Stimulated activated CD4-positive, alpha-beta T cell treated with anti-CD3 and anti-CD28 coated beads, TNF-alpha, amount 100 ng/mL, for 1 hour (primary cell): ENCODE measurements at regions not wholly inside any gene's neighbourhood (a gene's known extent, or its start where the extent isn't known, plus 50 kb on each side); places are given as distances from the start of the nearest gene placed in this dataset.

Experiments
- DNase-seq, 3 donors: peaks; one replicate each; pipeline ENCODE4 v3.0.0-alpha.2; 2020; ENCODE audit warnings: low read depth in 3 of 3, low spot score in 1 of 3

DNA sequence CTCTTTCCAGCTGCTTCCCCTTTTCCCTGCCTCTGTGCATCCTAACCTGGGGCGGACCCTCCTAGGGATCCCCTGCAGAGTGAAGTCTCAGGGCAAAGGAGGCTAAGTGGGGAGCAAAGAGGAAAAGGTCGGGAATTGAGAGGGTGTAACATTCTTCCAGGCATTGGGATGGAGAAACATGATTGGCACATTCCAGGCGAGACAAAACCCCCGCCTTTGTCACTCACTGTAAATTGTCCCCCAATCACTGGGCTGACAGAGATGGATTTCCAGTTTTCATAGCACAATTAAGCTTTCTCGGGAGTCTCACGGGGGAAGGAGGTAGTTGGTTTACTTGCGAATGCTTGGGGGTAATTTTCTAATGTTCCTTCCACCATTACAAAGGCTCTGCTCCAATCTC is 74.9 kb downstream of the MIAT start:
- DNase-seq: no peak

DNA sequence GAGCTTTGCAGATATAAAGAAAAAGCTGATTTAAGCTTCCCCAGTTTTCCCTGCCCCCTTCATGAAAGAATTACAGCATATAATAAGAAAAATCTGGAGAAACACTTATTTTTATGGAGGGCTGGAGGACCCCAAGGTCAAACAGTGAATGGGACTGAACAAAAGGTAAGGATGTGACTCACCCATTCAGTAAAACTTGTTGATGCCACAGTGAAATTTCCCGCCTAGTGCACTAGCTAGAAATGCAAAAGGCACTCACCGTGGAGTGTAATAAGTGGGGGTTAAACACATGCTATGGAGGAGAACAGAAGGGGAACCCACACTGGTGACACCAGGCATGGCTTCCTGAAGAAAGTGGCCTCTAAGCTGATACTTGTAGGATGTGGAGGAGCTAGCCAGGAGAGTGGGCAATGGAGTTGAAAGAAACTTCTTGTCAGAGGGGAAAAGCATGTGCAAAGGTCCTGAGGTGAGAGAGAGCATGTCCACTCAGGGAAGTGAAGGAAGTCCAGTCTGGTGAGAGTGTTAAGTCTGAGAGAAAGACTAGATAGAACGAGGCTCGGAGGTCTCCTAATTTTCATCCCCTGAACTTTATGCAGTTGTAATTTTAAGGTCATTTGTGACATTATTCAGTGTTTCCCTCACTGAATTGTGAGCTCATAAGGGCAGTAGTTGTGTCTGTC is 77.1 kb downstream of the MIAT start:
- DNase-seq: no peak

DNA sequence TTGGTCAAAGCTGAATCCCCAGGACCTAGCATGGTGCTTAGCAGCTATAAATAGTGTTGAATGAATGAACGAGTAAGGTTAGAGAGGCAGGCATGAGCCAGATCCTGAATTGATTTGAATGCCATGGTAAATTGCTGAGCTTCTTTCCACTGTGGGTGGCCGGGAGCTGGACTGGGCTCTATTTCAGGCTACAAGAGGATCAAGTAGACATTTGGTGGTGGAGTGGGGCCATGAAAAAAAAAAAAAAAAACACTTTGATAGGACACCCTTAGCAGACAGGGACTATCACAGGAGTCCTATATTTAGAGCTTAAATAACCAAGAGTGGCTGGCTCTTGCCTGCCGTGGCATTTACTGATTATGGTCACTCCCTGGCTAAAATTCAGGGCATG is 77.6 kb downstream of the MIAT start:
- DNase-seq: no peak

DNA sequence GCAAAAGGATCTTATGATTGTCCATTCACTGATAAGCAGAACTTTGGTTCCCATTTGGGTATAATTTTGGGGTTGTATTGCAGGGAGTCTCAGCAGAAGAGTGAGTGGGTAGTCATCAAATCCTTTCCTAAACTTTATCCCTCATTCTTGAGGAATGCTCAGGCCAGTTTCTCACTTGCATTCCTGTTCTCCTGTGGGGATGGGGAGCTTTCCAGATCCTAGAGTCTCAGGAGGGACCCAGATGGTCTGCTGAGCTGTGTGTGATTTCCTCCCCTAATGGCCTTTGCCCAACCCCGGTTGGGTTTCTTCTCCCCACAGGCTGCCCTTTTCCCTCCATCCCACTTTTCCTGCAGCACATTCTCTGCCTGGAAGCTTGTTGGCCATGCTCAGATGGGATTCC is 79.9 kb downstream of the MIAT start:
- no peak for DNase-seq

DNA sequence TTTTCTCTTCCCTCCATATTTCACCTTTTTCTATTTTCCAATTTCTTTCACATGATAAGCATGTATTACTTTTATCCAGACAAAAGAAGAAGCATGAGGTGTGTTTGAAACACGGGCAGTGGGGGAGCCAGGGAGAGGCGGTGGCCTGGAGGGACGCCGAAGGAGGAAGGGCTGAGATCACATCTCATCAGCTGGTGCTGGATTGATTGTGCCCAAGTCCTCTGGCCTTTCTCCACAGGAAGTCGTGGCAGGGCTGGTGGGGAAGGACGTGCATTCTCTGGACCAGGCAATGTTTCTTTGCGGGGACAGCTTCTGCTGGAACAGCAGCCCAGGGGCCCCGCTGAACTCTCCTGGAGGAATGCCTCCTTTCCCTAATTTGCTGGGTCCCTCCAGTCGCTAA is 82.9 kb downstream of the MIAT start:
- DNase-seq: no peak

DNA sequence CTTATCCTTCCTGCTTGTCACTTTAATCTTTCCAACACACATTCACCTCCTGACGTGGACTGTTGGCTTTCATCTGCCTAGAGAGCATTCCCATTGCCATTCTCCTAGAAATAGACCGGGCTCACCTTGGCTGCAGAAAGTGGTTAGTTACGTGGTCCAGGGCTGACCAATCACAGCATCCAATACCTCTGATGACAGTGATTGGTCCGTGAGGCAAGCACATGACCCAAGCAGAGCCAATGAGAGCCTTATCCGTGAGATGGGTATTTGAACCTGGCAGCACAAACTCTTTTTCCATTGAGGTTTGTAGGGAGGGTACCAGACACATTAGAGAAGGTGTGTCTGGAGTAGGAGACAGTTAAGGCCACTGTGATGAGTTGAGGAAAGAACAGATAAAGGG is 85.8 kb downstream of the MIAT start:
- no peak for DNase-seq

DNA sequence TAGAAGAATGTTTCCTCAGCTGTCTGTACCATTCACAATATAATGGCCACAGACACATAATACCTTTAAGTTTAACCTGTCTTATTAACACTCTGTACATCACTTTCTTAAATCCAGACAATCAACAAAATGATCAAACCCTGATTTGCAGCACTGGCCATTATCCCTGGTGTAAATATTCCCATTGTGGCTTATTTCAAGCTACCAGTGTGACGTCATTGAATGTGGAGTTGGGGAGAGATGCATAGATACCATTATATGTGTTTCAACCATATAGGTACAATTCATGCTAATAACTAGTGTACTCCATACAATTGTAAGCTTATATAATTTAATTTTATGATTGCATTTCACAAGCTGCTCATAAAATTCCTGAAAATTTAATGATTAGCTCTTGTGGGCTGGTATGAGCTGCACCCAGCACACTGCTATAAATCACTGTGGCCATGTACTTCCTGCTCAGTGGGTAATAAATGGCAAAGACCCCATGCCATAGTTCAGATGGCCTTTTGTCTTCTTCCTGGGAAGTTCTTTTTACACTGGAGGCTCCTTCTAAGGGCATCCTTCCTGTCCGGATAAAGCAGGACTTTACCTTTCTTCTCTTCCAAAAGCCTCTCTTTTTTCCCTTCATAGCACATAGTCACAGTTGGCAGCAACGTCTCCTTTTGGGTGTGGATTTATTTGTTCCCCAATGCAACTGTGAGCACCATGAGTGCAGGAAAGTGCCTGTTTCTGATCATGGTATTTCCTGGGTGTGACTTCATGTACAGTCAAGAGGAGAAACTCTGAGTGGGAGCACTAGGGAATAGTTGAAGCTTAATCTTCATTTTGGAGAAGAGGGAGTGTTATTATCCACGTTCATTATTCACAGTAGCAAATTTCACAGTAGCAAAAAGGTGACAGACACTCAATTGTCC is 87.8 kb downstream of the MIAT start:
- no peak for DNase-seq

DNA sequence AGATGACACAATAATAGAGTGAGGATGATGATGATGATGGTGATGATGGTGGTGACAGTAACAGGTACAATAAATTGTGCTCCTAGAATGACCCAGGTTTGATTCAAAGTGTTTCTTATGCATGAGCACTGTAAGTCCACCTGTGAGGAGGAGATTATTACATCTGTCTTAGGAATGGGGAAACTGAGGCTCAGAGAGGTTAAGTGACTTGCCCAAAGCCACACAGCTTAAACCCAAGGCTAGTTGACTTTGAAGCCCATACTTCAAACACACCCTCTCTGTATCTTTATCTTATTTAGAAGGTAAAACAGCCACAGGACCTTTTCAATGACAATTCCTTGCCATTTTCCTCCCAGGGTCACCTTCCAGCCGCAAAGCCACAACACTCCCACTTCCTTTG is 88.9 kb downstream of the MIAT start:
- DNase-seq: no peak

DNA sequence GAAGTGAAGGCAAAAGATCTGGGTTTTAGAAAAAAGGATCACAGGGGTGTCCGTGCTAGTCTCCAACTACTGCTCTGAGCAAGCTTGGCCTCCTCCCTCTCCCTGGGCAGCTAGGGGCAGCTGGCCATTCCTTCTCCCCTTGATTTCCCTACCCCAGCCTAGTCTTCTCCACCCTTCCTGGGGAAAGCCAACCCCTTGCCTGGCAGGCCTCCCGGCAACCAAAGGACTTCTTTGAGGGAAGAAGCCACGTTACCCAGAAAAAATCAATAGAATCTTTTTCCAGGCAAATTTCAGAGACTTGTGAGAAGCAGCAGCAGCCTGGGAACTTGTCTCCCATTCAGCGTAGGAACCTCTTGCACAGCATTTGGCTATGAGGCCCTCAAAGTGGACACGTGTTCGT is 91.5 kb downstream of the MIAT start:
- no peak for DNase-seq

DNA sequence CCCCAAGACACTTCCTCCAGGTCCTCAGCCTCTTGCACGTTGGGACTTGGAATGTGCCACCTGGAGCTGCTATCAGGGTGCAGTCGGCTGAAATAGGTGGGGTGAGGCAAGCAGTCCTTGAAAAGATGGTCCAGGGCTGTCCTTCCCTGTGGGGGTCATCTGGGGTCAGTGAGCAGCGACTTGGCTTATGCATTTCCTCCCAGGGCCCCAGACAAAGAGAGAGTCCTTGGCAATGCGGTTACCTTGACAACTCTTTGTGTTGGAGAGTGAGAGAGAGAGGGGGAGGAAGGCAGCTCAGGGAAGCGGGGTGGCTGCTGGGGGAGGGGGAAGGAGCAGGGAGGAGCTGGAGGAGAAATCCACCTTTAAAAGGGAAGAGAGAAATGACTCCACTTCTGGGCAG is 93.8 kb downstream of the MIAT start:
- no peak for DNase-seq

DNA sequence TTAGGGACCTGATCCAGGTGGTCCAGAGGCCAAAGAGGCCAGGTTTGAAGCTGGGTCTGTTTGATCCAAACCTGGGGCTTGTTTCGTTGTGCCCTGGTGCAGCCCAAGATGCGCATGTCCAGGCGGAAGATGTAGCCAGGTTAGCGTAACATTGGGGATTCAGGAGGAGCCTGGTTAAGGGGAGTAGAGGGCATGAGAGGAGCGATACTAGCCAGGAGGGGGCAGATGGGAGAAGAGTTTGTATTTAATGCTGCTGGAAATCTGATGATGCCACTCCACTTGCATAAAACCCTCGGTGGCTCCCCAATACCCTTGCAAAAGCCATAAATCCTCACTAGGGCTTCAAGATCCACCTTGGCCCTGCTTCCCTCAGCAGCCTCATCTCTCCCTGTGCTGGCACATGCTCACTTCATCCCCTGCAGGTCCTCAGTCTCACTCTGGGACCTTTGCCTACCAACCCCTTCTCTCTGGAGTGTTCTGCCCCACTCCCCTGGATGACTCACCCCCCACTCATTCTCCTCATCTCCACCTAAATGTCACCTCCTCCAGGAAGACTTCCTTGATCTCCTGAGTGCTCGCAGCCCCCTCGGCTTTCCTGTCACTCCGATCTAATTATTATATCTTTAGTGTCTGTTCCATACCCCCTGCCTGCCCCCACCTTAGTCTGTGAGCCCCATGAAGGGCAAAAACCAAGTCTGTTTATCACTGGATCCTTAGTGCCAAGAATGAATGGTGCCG is 95.9 kb downstream of the MIAT start:
- no peak for DNase-seq

DNA sequence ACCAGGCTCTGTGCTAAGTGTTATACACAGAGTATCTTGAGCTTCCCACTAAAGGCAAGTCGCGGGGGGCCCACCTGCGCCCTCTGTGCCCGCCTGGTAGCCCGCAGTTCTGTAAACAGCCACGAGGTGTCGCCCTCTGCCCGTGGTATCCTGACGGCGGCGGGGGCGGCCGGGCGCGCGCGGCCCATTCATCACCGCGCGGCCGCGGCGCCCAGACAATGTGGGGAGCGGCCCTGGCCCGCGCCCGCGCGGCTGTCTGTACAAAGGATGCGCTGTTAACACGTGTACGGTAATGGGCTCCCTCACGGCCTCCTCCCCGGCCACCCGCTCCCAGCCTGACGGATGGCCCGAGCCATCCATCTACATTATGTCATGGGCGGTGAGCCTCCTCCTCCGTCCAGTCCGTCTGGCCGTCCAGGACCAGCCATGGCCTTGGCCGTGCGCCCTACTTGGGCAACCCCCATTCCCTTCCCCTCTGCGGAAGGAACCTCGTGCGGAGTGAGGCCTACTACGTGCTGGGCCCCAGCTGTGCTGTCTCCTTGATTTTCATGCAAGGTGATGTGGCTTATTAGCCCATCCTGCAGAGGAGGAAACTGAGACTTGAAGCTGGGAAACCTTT is 99.4 kb downstream of the MIAT start:
- DNase-seq: peak in 2 of 3 donors; percentile 14 to 18

DNA sequence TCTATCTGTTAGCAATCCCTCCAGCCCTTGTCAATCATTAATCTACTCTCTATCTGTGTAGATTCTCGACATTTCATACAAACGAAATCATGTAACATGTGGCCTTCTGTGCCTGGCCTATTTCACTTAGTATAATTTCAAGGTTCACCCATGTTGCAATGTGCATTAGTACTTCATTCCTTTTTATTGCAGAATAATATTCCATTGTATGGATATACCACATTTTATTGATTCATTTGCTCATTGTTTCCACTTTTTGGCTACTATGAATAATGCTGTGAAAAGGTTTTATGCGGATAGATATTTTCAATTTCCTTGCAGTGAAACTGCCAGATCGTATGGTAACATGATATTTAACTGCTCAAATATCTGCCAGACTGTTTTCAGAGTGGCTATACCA is 100.1 kb downstream of the MIAT start:
- no peak for DNase-seq

DNA sequence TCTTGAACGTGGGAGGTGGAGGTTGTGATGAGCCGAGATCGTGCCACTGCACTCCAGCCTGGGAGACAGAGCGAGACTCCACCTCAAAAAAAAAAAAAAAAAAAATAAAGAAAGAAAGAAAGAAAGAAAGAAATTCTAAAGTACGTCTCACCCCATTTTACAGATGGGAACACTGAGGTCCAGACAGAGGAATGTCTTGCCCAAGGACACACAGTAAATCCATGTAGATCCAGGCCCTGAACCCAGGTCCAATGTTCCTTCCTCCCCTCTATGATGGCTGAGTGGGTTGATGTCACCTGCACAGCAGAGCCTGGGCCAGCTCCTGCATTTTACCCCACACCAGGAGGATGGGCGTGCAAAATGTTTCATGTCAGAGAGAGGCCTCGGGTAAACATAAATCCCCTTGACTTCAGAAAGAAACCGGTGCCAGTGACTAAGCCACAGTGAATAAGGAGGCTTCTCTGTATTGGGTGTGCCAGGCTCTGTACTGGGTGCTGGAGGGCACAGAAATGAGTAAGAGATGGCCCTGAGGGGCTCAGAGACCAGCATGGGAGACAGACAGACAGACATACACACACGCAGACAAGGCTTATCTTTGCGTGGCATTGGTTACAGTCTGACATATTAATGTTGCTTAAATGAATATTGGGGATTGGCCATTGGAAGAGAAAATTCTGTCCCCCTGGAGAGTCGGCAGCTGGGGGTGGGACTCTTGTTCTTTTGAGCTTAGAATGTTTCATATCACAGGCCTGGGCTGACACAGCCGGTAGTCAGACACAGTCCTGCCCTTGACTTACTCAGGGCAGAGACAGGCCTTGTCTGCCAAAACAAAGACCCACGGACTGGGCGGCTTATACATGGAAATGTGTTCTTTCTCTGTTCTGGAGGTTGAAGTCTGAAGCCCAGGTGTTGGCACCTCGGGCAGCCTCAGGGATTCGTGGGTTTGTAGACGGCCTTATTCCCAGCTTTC is 105.4 kb downstream of the MIAT start:
- no peak for DNase-seq

DNA sequence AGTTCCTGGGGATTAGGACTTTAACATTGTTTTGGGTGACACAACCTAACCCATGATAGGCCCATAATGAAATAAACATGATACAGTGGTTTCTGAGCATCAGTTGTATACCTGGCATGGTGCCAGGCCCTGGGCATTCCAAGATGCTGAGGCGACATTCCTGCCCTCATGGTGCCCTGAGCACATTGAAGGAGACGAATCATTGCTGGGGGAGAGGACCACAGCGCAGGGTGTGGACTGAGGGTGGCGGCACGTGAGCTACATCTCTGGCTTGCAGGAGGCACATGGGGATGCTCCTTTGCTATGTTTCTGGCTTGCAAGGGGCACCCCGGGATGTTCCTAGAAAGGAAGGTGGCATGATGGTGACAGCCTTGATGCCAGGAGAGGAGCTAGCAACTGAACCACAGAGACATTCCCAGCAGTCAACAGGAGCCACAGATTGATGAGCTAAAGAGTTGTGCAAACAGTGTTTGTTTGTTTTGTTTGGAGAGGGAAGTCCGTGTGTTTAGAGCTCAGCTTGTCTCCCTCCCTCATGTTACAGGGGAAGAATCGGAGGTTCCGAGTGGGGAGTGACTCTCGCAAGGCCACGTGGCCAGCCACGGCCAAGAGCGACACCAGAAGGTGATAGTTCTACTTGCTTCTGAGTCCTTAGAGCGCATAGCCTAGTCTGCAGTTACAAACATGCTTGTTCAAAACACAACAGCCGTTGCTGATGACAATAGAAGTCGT is 106.4 kb downstream of the MIAT start:
- no peak for DNase-seq

DNA sequence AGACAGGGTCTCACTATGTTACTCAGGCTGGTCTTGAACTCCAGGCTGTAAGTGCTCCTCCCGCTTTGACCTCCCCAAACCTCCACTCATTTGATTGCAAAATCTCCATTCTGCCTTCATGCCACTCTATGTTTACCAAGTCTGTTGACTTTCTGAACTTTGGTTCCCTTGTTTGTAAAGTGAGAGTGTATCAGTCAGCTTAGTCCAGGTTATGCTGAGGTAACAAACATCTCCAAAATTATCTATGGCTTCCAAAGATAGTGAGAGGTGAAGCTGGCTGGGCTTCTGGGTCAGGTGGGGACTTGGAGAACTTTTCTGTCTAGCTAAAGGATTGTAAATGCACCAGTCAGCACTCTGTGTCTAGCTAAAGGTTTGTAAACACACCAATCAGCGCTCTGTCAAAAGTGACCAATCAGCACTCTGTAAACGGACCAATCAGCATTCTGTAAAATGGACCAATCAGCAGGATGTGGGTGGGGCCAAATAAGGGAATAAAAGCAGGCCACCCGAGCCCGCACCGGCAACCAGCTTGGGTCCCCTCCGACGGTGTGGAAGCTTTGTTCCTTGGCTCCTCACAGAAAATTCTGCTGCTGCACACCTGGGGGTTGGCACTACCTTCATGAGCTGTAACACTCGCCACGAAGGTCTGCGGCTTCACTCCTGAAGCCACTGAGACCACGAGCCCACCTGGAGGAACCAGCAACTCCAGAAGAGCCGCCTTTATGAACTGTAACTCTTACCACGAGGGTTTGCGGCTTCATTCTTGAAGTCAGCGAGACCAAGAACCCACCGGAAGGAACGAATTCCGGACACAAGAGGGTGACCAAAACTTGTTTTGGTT is 109.3 kb downstream of the MIAT start:
- DNase-seq: no peak

DNA sequence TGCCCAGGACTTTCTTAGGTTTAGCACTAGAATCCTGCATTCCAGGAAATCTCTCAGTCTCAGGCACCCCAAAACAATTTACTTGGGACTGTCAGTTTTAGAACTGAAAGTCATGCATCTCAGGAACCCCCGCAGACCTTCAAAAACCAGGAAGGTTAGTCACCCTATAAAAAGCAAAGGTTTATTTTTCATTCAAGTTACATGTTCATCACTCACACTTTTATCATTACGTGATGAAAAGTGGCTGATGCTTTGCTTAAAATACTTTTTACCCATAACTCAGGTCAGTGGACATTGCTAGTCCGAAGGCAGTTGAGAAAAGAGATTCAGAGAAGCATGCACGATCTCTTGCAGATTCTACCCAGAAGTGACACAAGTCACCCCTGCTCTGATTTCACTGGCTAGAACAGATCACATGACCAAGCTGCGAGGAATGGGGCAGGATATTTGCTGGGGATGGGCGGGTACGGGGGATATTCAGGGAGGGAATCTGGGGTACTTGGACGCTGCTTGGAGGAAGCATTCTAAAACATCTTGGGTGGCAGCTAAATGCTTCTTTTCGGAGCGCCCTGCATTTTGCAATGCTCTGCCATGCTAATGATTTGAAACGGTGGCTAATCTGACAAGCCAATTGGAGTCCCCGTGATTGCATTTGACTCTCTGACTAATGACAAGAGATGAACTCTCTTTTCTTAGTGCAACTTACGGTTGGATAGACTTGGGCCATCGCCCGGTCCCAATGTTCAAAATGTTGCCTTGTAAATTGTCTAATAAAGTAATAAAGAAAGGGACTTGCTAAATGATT is 110.2 kb downstream of the MIAT start:
- no peak for DNase-seq

DNA sequence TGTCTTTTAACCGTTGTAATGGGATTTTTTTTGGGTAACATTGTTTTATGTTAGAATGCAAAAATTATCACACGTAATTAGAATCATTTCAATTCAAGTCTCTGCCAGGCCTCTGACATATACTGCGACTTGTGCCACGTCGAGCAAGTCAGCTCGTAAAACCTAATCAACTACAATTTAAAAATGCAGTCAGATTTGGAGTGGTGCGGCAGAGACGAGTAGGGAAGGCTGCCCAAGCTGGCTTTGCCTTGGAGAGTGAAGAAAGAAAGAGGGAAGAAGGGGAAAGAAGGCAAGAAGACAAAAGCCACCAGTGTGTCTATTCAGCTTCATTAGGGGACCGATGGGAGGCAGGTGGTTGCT is 110.7 kb downstream of the MIAT start:
- no peak for DNase-seq
